Amniotic epithelial cell (primary cell): ENCODE measurements at regions not wholly inside any gene's neighbourhood (a gene's known extent, or its start where the extent isn't known, plus 50 kb on each side); places are given as distances from the start of the nearest gene placed in this dataset.

ENCODE experiments used
- DNase-seq: peaks from one replicate; pipeline ENCODE4 v3.0.0-alpha.2; 2010; ENCODE audit warnings: low read depth

DNA sequence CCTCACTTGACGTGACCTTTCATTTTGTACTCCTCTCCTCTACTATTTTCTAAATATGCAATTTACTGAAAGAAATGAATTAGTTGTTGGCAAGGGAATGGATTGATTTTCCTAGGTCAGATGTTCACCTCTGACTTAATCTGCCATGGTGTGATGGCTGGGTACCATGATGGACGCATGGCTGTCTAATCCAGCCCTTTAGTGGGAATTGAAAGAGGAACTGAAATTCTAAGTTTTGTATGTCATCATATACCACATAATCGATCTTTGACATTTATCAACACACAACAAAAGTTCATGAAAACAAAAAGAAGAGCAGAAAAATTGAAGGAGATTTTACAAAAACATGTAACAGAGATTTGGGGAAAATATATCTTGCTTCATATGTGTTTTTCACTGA is 331.3 kb upstream of the SNX7 start:
- no peak for DNase-seq

DNA sequence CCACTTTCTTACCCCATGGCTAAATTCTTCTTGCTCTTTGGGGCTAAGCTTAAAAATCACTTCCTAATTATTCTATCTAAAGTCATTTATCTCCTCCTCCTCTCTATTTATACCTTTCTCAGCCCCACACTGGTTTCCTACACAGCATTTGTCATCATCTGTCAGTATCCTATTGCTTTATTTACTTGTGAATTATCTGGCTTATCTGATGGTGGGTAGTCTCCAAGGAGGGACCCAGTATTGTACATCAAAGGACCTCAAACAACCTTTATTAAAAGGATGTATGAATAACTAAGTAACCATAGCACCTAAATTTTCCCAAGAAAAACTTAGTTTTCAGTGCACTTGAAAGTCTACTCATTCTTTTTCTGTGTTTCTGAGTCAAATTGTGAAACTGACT is 332.7 kb upstream of the SNX7 start:
- no peak for DNase-seq

DNA sequence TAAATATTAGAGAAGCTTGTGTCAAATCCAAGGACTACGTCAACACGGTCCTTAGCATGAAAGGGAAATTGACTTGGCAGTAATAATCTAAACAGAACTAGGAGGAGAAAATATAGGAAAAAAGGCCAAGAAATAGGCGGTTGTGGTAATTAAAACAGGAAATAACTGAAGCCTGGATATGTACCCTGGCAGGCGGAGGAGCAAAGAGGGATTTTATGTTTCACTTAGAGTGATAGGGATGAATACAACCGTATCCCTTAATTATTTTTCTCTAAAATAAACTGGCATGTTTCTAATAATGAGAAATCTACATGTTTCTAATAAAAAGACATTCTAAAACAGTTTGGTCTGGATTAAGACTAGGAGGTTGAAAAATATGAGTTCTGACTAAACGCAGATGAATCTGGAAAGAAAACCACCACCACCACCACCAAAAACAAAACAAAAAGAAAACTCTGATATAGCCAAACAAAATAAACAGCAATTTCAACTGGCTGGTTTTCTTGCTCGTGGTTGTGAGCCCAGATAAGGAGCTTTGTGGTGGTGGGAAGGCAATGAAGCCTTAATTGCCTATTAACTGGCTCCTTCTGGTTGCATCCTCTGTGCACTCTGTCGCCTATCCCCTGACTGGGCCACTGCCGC is 334.2 kb upstream of the SNX7 start:
- DNase-seq, result peak; percentile 43

DNA sequence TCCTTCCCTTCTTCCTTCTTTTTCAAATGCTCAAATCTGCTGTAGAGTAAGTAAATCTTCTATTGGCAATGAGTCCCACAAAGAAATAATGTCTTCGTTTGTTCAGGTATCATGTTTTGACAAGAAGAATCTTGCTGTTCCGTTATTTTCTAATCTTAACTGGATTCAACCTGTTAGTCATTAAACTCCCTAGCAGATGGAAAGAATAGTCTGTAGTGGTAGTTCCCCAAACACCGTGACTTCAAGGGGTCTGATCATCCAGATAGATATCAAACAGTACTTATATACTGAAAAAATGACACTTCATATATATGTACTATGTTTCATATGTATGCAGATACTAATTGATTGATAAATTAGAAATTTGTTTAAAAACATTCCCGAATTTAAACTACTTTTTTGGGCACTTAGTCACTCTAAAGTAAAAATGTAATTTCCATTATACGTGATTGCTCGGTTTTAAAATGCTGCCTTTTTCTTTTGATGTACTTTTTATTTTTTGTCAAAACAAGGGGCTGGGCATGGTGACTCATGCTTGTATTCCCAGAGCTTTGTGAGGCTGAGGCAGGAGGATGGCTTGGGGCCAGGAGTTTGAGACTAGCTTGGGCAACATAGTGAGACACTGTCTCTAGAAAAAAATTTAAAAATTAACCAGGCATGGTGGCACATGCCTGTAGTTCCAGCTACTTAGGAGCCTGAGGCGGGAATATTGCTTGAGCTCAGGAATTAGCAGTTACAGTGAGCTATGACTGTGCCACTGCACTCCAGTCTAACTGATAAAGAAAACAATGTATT is 335.7 kb upstream of the SNX7 start:
- DNase-seq, result peak; percentile 86

DNA sequence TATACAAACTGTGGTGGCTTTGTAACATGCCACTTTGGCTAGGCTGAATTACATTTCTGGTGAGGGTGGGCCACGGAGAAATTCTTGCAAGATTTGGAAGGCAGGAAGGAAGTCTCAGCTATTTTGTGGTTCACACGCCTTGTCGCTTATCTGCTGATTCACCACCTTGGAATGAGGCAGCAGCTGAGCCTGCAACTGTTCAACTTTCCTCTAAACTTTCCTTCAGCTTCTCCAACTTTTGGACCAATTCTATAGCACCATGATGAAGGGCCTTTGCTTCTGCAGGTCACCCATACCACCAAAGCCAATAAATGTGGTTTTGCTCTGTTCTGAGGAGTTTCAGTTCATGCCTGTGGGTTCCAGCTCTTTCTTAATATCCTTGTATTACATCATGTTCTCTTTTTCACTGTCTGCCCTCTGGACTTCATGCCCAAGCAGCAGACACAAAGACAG is 337.6 kb upstream of the SNX7 start:
- DNase-seq, result peak; percentile 97

DNA sequence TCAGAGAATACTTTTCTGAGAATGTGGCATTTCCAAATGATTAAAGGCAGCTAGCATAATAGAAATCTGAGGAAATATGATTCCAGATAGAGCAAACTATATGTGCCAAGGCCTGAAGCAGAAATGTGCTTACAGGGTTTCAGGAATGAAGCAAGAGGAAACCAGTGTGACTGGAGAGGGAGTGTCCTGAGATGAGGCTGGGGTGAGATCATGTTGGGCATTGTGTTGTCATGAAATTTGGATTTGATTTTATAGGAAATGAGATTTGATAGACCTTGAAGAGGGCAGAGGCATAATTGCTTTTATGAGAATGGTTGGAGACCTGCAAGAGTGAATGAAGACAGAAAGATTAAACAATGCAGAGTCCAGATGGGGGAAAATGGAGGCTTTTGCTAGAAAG is 338.1 kb upstream of the SNX7 start:
- DNase-seq, result peak; percentile 87

DNA sequence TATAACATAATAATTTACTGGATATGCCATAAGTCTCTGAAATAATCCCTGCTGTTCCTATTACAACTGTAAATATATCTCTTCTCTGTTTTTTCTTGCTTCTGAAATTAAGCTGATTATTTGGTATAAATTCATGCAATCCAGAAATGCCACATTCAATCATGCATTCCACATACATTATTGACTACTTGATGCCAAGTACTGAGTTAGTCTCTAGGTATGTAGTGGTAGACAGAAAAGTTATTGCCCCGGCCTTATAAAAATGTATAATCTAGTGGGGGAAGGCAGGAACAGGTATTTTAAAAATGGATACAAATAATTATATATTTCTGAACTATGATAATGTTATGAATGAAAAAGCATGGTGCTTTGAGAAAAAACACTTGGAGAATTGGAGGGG is 338.6 kb upstream of the SNX7 start:
- DNase-seq, result peak; percentile 18

DNA sequence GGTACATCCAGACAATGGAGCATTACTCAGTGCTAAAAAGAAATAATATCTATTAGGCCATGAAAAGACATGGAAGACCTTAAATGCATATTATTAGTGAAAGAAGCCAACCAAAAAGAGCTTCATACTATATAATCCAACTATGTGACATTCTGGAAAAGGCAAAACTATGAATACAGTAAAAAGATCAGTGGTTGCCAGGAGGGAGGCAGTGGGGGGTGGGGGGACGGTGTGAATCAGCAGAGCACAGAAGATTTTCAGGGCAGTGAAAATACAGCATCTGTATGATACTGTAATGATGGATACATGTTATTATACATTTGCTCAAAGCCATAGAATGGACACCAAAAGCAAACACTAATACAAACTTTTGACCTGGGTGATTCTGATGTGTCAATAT is 339.4 kb upstream of the SNX7 start:
- no peak for DNase-seq

DNA sequence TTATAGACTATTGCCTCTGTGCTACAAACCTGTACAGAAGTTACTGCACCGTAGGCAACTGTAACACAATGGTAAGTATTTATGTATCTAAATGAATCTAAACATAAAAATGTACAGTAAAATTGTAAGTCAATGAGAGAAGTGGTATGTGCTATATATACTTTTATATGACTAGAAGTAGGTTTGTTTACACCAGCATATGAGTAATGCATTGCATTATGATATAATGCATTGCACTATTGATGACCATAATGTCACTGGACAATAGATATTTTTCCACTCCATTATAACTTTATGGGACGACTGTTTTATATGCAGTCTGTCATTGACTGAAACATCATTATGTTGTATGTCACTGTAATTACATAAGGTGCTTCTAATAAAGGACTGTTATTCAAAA is 340.3 kb upstream of the SNX7 start:
- no peak for DNase-seq

DNA sequence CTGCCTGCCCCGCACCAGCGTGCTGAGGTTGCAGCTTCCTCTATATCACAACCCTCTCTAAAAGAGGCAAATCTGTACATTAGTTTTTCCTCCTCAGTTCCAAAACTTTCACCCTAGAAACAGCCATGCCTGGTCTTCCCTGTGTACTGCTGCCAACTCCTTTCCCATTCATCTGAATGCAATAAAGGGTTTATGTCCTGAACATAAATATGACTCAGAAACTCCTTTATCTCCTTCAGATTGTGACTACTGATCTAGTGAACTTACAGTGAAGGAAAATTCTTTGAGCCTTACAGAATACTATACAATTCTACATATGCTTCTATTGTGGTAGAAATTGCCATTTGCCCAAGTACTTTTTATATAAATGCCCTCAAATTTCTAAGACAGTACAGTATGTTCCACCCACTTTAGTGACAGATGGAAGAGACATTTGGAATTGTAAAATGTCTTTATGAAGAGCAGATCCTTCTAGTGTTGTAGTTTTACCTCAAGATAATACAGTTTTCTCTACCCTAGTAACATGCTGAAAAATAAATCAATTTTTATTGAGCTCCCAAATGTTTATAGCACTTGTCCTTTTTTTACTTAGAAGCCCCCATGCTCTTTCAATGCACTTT is 345.1 kb upstream of the SNX7 start:
- DNase-seq, result peak; percentile 69

DNA sequence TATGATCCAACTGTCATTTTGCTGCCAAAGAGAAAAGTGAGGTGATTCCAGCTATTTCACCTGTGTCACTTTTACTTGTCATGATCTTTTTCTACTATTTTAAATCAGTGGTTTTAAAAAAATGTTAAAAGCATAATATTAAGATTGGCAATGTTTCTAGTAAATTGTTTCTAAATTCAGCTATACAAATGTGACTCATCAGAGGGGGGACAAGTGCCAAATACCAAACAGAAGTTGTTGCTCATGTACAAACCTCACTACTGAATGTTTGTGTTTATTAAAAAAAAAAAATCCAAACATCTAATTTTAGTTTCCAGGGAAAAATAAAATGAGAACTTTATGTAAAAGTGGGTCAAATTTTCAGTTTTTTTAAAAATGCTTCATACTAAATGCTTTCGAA is 346.2 kb upstream of the SNX7 start:
- DNase-seq, result peak; percentile 41

DNA sequence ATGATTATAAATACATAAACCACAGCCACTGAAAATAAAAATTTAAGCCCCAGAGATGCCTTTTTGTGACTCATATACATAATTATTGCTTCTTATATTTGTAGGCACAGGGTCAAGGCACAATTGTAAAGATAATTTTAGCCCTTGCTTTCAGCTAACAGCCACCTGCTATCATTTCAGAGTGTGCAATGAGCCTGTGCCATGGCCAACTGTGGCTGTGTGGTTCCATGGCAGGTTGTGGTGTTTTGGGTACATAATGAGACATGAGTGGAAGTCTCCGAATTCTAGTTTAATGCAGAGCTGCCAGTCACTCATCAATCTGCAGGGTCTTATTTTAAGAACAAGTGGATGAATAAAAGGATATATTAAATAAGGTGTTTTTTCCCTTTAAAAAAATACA is 346.9 kb upstream of the SNX7 start:
- no peak for DNase-seq

DNA sequence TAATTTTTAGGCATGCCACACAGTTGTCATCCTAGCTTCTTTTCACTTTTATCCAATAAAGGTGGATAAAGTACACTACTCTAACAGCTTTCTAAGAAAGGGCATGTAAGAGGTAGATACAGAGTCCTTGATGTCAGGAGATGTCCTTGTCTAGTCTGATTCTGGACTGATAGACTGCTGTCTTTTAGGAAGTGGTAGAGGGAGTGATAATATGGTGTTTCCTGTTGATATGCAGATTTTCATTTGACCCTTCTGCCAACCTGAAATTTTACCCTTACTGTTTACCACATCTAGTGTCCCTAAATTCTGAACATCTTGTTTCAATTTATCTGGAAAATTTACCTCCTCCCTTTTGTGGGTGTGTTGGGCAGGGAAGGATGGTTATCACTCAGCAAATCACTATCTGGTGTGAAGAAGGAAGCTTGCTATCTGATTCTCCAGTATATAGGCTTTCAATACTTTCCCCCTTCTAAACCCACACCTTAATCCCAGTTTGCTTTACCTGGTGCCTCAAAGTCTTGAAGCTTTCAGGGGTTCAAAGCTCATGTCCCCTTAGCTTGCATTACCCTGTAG is 354.9 kb upstream of the SNX7 start:
- no peak for DNase-seq

DNA sequence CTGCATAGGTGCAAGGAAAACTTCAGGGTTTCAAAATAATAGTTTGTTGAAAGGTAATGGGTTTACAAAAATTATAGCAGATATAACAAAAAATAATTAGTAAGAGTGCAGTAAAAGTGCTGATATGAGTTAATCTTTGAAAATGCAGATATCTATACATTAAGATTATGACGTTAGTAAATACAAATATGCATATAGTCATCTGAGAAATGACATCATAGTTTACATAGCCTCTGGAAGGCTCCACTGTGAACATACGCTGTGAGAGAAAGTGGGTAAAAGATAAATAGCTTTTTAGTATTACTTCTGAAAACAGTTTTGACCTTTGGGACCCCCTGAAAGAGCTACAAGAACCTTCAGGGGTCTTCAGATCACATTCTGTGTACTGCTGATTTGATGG is 356.2 kb upstream of the SNX7 start:
- no peak for DNase-seq

DNA sequence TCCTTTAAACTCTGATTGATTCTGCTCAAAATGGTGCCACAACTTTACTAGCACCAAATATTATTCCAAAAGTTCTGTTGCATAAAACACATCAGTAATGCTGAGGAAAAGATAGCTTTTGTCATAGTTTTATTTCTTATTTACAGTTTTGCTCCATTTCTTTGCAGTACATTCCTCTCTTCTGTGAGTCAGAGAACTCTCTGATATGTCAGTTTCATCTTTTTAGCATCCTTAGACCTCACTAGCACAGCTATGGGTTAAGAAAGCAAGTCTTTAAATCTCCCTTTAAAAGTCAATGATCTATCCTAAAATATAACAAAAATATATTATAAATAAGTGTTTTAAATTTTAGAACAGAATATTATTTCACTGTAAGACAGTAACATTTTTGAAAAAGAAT is 356.6 kb upstream of the SNX7 start:
- peak; percentile 46 for DNase-seq

DNA sequence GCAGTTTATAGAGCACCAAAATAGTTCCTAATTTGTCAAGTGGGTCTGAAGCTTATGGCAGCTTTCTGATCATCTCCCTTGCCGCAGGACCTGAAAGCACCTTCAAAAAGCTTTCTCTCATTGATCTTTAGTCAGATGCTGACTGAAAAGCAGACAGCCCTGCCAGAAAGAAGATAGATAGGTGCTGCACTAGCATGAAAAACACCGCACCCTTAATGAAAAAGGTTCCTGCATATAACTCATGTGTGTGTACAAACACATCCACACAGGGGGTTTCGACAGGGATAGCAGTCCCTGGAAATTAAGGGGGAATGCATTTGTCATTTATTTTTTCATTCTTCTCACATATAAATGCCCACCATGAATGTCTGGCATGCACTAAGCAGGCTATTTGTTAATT is 361.7 kb upstream of the SNX7 start:
- no peak for DNase-seq

DNA sequence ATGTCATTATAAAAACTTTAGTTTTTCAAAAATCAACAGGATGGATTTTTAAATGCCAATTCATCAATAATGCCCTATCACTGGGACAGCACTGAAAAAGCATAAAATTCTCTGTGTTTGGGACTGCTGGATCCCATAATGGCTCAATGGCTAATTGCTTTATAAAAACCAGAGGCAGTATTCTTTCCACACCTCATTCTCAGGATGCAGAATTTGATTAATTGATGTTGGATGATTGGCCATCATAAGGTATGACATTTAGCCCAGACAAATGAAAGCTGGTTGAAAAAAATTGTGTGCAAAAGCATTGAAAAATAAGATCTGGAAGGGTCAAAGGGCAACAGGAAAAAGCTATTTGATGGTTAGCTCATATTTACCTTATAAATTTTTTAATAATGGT is 362.2 kb upstream of the SNX7 start:
- DNase-seq, result no peak

DNA sequence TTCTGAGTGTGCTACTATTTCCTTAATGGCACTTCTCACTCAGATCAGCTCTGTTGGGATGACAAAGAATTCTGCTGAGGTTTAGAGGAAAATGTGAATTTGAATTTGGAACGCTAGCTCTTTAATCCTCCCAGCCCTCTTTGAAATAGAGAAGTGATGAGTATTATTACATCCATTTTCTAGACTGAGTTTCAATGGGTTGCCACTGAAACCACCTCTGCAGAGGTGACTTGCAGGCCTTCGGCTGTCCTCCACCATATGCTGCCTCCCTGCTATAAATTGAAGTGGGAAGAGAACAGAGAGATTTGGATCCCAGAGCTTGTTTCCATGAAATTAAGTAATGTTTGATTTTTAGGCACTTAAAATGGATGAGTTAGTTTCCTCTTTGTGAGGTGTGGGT is 363.2 kb upstream of the SNX7 start:
- no peak for DNase-seq

DNA sequence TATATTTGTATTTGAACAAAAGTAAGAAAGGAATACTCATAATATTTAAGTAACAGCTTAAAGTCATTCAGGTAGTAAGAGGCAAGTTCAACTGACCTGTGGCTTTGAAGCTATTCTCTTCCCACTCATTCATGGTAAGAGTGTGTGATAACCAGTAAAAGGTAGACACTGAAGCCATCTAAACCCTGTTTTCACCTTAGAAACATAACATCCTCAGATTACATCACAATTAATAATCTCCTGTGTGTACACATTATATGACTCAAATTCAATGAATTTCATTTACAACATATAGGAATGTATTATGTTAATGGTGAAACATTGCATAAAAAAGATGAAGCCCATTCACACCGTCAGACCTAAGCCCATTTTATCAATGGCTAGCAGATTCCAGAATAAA is 364.8 kb upstream of the SNX7 start:
- no peak for DNase-seq

DNA sequence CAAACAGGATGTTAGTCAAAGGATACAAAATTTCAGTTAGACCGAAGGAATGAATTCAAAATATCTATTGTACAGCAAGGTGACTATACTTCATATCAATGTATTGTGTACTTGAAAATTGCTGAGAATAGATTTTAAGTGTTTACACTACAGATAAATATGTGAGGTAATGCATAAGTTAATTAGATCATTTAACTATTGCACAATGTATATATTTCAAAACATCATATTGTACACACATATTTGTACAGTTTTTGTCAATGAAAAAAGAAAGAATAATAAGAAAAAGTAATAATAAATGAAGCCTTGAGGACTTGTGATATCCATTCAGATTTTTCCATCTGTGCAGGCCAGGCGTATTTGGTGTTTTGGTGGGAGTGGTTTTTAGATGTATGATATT is 367.4 kb upstream of the SNX7 start:
- no peak for DNase-seq

DNA sequence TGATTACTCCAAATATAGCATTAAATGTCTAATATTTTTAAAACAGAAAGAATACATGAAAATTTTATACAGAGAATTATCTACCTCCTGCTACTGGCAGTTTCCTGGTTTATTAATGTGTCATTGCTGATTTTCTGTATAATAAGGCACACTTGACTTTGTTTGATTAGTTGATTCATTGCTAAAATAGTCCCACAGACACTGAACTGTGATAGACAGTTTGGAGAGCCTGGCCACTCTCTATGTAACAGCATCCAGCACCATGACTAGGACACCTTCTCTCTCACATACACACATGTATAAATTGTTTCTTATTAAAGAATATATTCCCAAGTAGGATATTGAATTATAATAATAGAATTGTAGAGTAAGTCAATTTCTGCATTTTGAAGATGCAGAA is 368.5 kb upstream of the SNX7 start:
- DNase-seq, result no peak

DNA sequence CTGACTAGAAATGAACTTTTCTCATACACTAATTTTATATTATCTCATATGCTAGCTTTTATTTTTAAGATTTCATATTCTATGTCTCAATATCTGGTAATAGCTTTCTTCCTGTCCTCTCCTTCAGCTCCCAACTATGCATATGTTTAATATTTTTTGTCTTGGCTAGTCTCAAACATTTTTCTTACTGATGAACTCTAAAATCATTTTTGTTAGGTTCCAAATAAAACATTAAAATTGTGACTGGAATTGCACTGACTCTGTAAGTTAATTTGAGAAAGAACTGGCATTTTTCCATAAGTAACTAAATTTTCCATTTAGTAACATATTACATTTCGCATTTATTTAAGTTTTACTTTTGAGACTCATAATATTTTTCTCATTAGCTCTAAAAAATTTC is 368.5 kb upstream of the DPYD start:
- DNase-seq, result no peak

DNA sequence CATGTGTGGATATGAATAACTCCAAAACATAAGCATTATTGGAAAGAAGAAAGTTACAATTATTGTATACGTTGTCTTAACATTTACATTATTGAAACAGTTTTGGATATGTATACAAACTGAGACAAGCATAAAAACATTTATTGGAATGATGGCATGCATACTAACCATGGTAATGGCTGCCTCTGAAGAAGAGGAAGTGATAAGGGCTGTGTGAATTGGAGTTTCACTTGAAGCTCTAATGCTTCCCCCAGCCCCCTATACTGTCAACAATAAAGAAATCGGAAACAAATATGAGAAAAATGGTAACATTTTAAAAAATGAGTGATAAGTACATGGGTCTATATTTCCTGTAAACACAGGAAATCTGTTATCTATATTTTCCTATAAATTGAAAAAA is 367.7 kb upstream of the DPYD start:
- DNase-seq, result no peak
